ENCODE measurements at regions not wholly inside any gene's neighbourhood (a gene's known extent, or its start where the extent isn't known, plus 50 kb on each side); places are given as distances from the start of the nearest gene placed in this dataset.

DNA sequence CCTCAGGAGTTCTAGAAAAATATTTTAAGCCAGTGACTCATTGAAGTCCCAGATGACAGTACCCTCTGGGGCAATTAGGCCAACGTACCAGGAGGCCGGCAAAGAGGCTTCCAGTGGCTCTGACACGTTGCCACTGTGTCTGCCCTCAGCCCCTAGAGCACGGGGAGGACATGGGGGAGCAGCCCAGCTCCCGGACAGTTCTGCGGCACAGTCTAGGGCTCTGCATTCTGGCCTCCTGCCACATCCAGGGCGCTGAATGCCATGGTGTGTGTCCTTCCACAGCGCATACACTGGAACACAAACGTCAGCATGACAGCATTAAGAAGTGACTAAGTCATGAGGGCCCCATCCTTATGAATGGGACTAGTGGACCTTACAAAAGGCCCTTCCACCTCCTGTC, 156.2 kb downstream of the RNASET2 start:
- intact Hi-C loops (cut with micrococcal nuclease; ENCODE audit: unreplicated experiment) = no loop called here
- Histone ChIP-seq H3K79me2 (ENCODE audit: insufficient read depth, low read length) (no peaks in the 10 kb centered on the region), H3K27ac (ENCODE audit: extremely low read length, insufficient read depth, low read length) (no peak overlapping the region), H3K4me1 (ENCODE audit: insufficient read depth, low read length) (no peaks in the 10 kb centered on the region), H3K9me3 (ENCODE audit: low read length) (peaks cover 2% of the 10 kb centered on the region; the same call in 1 of the 2 replicates), H4K20me1 (ENCODE audit: insufficient read depth, low read length) (no peaks in the 10 kb centered on the region; the same call in 1 of the 2 replicates), H3K36me3 (replicated peaks in 1 of 2; ENCODE audit: control insufficient read depth in 1 of 2, insufficient read depth in 2 of 2, low read length in 2 of 2) (no peaks in the 10 kb centered on the region), H3K9ac (ENCODE audit: insufficient read depth, low read depth, low read length) (no peak overlapping the region), H3K27me3 (ENCODE audit: control insufficient read depth in 1 of 2, insufficient read depth in 2 of 2, low read length in 2 of 2) (0 out of 5 replicates have a peak, but pooled peaks cover 0 to 3% of the 10 kb centered on the region in 2 experiments), H3K4me3 (replicated peaks in 1 of 3; ENCODE audit: insufficient read depth in 1 of 3, low read depth in 2 of 3, low read length in 3 of 3) (no peak overlapping the region), H2AFZ (ENCODE audit: low read length) (no peak overlapping the region), H3K4me2 (ENCODE audit: low read depth, low read length) (no peak overlapping the region)
- WGBS (ENCODE audit: low lambda C conversion rate) = 34% methylated on average over 3 of the region's 9 CpGs
- ChIA-PET POLR2A (no interaction called here), CTCF (ENCODE audit: low intra/inter-chr PET ratio, low total read pairs) (no interaction called here)
- BruUV-seq (replicated peaks) = no TSS peak
- in situ Hi-C loops (cut with HindIII; ENCODE audit: extremely low pct_ligation_motif_present, low pct_unique_long_range_greater_than_20kb) = no loop called here
- DNase-seq (ENCODE audit: low spot score) (no peak), FAIRE-seq (no peak), ATAC-seq (no peak; the same call in 1 of the 3 replicates)
- no peak for TF ChIP-seq AHR (CRISPR knock-in tag; IDR thresholded peaks at IDR 0.05)
- TF ChIP-seq HNRNPL (IDR thresholded peaks at IDR 0.05; ENCODE audit: low read depth, low read length) = no peak
- TF ChIP-seq, protein P1, sequence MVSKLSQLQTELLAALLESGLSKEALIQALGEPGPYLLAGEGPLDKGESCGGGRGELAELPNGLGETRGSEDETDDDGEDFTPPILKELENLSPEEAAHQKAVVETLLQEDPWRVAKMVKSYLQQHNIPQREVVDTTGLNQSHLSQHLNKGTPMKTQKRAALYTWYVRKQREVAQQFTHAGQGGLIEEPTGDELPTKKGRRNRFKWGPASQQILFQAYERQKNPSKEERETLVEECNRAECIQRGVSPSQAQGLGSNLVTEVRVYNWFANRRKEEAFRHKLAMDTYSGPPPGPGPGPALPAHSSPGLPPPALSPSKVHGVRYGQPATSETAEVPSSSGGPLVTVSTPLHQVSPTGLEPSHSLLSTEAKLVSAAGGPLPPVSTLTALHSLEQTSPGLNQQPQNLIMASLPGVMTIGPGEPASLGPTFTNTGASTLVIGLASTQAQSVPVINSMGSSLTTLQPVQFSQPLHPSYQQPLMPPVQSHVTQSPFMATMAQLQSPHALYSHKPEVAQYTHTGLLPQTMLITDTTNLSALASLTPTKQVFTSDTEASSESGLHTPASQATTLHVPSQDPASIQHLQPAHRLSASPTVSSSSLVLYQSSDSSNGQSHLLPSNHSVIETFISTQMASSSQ (IDR thresholded peaks at IDR 0.05; ENCODE audit: low read depth) = no peak
- TF ChIP-seq, protein P1 (CRISPR knock-in tag; IDR thresholded peaks at IDR 0.05; ENCODE audit: borderline replicate concordance) = no peak
- no peak for TF ChIP-seq SRF (IDR thresholded peaks at IDR 0.05; ENCODE audit: low read depth, low read length)
- TF ChIP-seq ATF1 (CRISPR knock-in tag; IDR thresholded peaks at IDR 0.05) = no peak
- TF ChIP-seq ZNF558 (CRISPR knock-in tag; IDR thresholded peaks at IDR 0.05; ENCODE audit: borderline replicate concordance) = no peak
- no peak for TF ChIP-seq HDAC2 (CRISPR knock-in tag; IDR thresholded peaks at IDR 0.05)

Data from HepG2 (cell line).